ENCODE measurements at regions not wholly inside any gene's neighbourhood (a gene's known extent, or its start where the extent isn't known, plus 50 kb on each side); places are given as distances from the start of the nearest gene placed in this dataset.
"Not testable (repeated sequence)": the region's sequence is repeated elsewhere in the genome, so short reads cannot be mapped to it uniquely, and the experiment has no call there.

DNA sequence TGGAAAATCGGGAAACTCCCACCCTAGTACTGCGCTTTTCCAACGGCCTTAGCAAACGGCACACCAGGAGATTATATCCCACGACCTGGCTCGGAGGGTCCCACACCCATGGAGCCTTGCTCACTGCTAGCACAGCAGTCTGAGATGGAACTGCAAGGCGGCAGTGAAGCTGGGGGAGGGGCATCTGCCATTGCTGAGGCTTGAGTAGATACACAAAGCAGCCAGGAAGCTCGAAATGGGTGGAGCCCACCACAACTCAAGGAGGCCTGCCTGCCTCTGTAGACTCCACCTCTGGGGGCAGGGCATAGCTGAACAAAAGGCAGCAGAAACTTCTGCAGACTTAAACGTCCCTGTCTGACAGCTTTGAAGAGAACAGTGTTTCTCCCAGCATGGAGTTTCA, 77.8 kb upstream of the SMIM31 start:
- TF ChIP-seq, protein P1, sequence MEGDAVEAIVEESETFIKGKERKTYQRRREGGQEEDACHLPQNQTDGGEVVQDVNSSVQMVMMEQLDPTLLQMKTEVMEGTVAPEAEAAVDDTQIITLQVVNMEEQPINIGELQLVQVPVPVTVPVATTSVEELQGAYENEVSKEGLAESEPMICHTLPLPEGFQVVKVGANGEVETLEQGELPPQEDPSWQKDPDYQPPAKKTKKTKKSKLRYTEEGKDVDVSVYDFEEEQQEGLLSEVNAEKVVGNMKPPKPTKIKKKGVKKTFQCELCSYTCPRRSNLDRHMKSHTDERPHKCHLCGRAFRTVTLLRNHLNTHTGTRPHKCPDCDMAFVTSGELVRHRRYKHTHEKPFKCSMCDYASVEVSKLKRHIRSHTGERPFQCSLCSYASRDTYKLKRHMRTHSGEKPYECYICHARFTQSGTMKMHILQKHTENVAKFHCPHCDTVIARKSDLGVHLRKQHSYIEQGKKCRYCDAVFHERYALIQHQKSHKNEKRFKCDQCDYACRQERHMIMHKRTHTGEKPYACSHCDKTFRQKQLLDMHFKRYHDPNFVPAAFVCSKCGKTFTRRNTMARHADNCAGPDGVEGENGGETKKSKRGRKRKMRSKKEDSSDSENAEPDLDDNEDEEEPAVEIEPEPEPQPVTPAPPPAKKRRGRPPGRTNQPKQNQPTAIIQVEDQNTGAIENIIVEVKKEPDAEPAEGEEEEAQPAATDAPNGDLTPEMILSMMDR (IDR thresholded peaks at IDR 0.05) = not testable (repeated sequence)
- not testable (repeated sequence) for TF ChIP-seq POLR2A (IDR thresholded peaks at IDR 0.05)

All from heart left ventricle (tissue), 13 donors.